GM18861 (cell line): ENCODE measurements at regions not wholly inside any gene's neighbourhood (a gene's known extent, or its start where the extent isn't known, plus 50 kb on each side); places are given as distances from the start of the nearest gene placed in this dataset.

Source experiments
- ATAC-seq: cut with Tn5 transposase; IDR thresholded peaks from one replicate; pipeline ENCODE4 v1.9.1; 2021; ENCODE audit not compliant: unreplicated experiment

- ATAC-seq, result no peak
Measured at GRCh38 chr9:118163751-118164150, 459.5 kb downstream of the TLR4 start.

- no peak for ATAC-seq
Measured at GRCh38 chr9:118165451-118165850, 461.2 kb downstream of the TLR4 start.

- no peak for ATAC-seq
Measured at GRCh38 chr9:118170032-118170955, 466.1 kb downstream of the TLR4 start.

- no peak for ATAC-seq
Measured at GRCh38 chr9:118177241-118177640, 473.0 kb downstream of the TLR4 start.

- ATAC-seq, result no peak
Measured at GRCh38 chr9:118183576-118183975, 479.4 kb downstream of the TLR4 start.

GRCh38 chr9:118187408-118187807 lies 483.2 kb downstream of the TLR4 start:
- no peak for ATAC-seq

- ATAC-seq, result no peak
Measured at GRCh38 chr9:118189615-118190014, 485.4 kb downstream of the TLR4 start.

GRCh38 chr9:118192807-118193206 lies 488.6 kb downstream of the TLR4 start:
- no peak for ATAC-seq

GRCh38 chr9:118209343-118209742 lies 505.1 kb downstream of the TLR4 start:
- no peak for ATAC-seq

- no peak for ATAC-seq
Measured at GRCh38 chr9:118215549-118215948, 511.3 kb downstream of the TLR4 start.

GRCh38 chr9:118222375-118222774 lies 518.2 kb downstream of the TLR4 start:
- ATAC-seq, result no peak

GRCh38 chr9:118223111-118223510 lies 518.9 kb downstream of the TLR4 start:
- no peak for ATAC-seq

GRCh38 chr9:118230329-118230728 lies 526.1 kb downstream of the TLR4 start:
- no peak for ATAC-seq

- no peak for ATAC-seq
Measured at GRCh38 chr9:118236625-118237024, 532.4 kb downstream of the TLR4 start.

GRCh38 chr9:118238139-118238538 lies 533.9 kb downstream of the TLR4 start:
- no peak for ATAC-seq

GRCh38 chr9:118252027-118252426 lies 547.8 kb downstream of the TLR4 start:
- ATAC-seq, result no peak

- no peak for ATAC-seq
Measured at GRCh38 chr9:118262191-118262590, 558.0 kb downstream of the TLR4 start.

- no peak for ATAC-seq
Measured at GRCh38 chr9:118263949-118264348, 559.7 kb downstream of the TLR4 start.

GRCh38 chr9:118268046-118268445 lies 563.8 kb downstream of the TLR4 start:
- no peak for ATAC-seq

- ATAC-seq, result no peak
Measured at GRCh38 chr9:118269623-118270022, 565.4 kb downstream of the TLR4 start.

GRCh38 chr9:118271331-118271730 lies 567.1 kb downstream of the TLR4 start:
- ATAC-seq, result no peak

- ATAC-seq, result no peak
Measured at GRCh38 chr9:118271936-118272335, 567.7 kb downstream of the TLR4 start.

- no peak for ATAC-seq
Measured at GRCh38 chr9:118273048-118273447, 568.8 kb downstream of the TLR4 start.
